Tibial artery (tissue), 4 donors: ENCODE measurements at regions not wholly inside any gene's neighbourhood (a gene's known extent, or its start where the extent isn't known, plus 50 kb on each side); places are given as distances from the start of the nearest gene placed in this dataset.

Source experiments
- DNase-seq, 2 donors: peaks; one replicate each; pipeline ENCODE4 v3.0.0-alpha.2; 2019
- H3K27ac ChIP-seq, 2 donors: fragments of 200-600 bp; sonication (generic) in 1 of 2; 1 replicate in 1 of 2; 2 replicates in 1 of 2; pipeline ENCODE4 v1.5.1; 2018 to 2019; ENCODE audit warnings: mild to moderate bottlenecking in 1 of 2
- H3K27me3 ChIP-seq, 2 donors: fragments of 200-600 bp; sonication (generic) in 1 of 2; one replicate each; pipeline versions ENCODE4 v1.5.1 to v1.6.0; 2016 to 2019
- H3K36me3 ChIP-seq, 3 donors: fragments of 200-600 bp; sonication (generic) in 2 of 3; one replicate each; pipeline ENCODE4 v1.5.1; 2016 to 2019; ENCODE audit warnings: mild to moderate bottlenecking in 2 of 3
- H3K4me1 ChIP-seq, 4 donors: fragments of 200-600 bp; sonication (generic) in 2 of 4; 1 replicate in 3 of 4; 2 replicates in 1 of 4; pipeline ENCODE4 v1.5.1; 2016 to 2019
- H3K4me3 ChIP-seq, 2 donors: fragments of 200-600 bp; sonication (generic) in 1 of 2; 1 replicate in 1 of 2; 2 replicates in 1 of 2; pipeline ENCODE4 v1.5.1; 2018 to 2019; ENCODE audit warnings: mild to moderate bottlenecking in 2 of 2
- H3K9me3 ChIP-seq, 3 donors: fragments of 200-600 bp; sonication (generic) in 1 of 3; one replicate each; pipeline ENCODE4 v1.5.1; 2016 to 2019
- CTCF ChIP-seq, 2 experiments: fragments of 200-600 bp in 1 of 2; fragments of 450-650 bp in 1 of 2; IDR thresholded peaks; one replicate each; pipeline ENCODE4 v1.5.1; 2017 to 2019; ENCODE audit warnings: antibody characterized with exemption in 2 of 2, mild to moderate bottlenecking in 1 of 2, moderate library complexity in 1 of 2
- intact Hi-C: fragments of 100-400 bp; cut with DNase I; formaldehyde crosslinking; loops from one replicate; pipeline ENCODE4 v1.15.0; 2023; ENCODE audit warnings: low total_unique reads

GRCh38 chr2:59936048-59936447 is 617.4 kb downstream of the BCL11A start:
- H3K36me3 ChIP-seq, result no peaks in the 10 kb centered on the region
- no peak overlapping the region for H3K4me3 ChIP-seq
- H3K27me3 ChIP-seq, result no peaks in the 10 kb centered on the region
- TF ChIP-seq CTCF (IDR thresholded peaks at IDR 0.05), result no peak
- intact Hi-C loops, result no loop called here
- DNase-seq, result no peak
- H3K27ac ChIP-seq, result no peak overlapping the region
- H3K9me3 ChIP-seq, result no peaks in the 10 kb centered on the region
- no peaks in the 10 kb centered on the region for H3K4me1 ChIP-seq

- intact Hi-C loops, result no loop called here
- no peak for DNase-seq
- Histone ChIP-seq H3K4me3 (no peak overlapping the region), H3K36me3 (no peaks in the 10 kb centered on the region), H3K4me1 (no peaks in the 10 kb centered on the region), H3K27ac (no peak overlapping the region), H3K9me3 (no peaks in the 10 kb centered on the region), H3K27me3 (no peaks in the 10 kb centered on the region)
- no peak for TF ChIP-seq CTCF (IDR thresholded peaks at IDR 0.05)
These were observed 618.4 kb downstream of the BCL11A start for GRCh38 chr2:59935005-59935404.

GRCh38 chr2:59933948-59934347 is 619.5 kb downstream of the BCL11A start:
- no peak for TF ChIP-seq CTCF (IDR thresholded peaks at IDR 0.05)
- H3K27me3 ChIP-seq, result no peaks in the 10 kb centered on the region
- H3K9me3 ChIP-seq, result no peaks in the 10 kb centered on the region
- no peak for DNase-seq
- no peak overlapping the region for H3K4me3 ChIP-seq
- no peaks in the 10 kb centered on the region for H3K36me3 ChIP-seq
- H3K27ac ChIP-seq, result no peak overlapping the region
- no peaks in the 10 kb centered on the region for H3K4me1 ChIP-seq
- intact Hi-C loops, result no loop called here

GRCh38 chr2:59932341-59932740 is 621.1 kb downstream of the BCL11A start:
- no peaks in the 10 kb centered on the region for H3K27me3 ChIP-seq
- H3K27ac ChIP-seq, result no peak overlapping the region
- DNase-seq, result no peak
- no peaks in the 10 kb centered on the region for H3K4me1 ChIP-seq
- H3K9me3 ChIP-seq, result no peaks in the 10 kb centered on the region
- no peak for TF ChIP-seq CTCF (IDR thresholded peaks at IDR 0.05)
- H3K4me3 ChIP-seq, result no peak overlapping the region
- H3K36me3 ChIP-seq, result no peaks in the 10 kb centered on the region
- intact Hi-C loops, result no loop called here

- H3K4me1 ChIP-seq, result no peaks in the 10 kb centered on the region
These were observed 623.0 kb downstream of the BCL11A start for GRCh38 chr2:59930430-59930829.

More at GRCh38 chr2:59930430-59930829, 623.0 kb downstream of the BCL11A start:
- no peaks in the 10 kb centered on the region for H3K27me3 ChIP-seq
- H3K27ac ChIP-seq, result no peak overlapping the region
- no peak overlapping the region for H3K4me3 ChIP-seq
- H3K9me3 ChIP-seq, result no peaks in the 10 kb centered on the region
- H3K36me3 ChIP-seq, result no peaks in the 10 kb centered on the region
- no peak for DNase-seq
- no peak for TF ChIP-seq CTCF (IDR thresholded peaks at IDR 0.05)
- intact Hi-C loops, result no loop called here
